Left lung (tissue), 4 donors: ENCODE measurements at regions not wholly inside any gene's neighbourhood (a gene's known extent, or its start where the extent isn't known, plus 50 kb on each side); places are given as distances from the start of the nearest gene placed in this dataset.
A peak's percentile ranks its signal among the peaks of the same experiment; 100 is the strongest.

ENCODE experiments used
- ATAC-seq: fragments of 200-7000 bp; cut with Tn5 transposase; one replicate; pipeline ENCODE4 v1.9.1; 2020; ENCODE audit warnings: moderate library complexity
- DNase-seq, 4 donors: peaks; one replicate each; pipeline ENCODE4 v3.0.0-alpha.2; 2013 to 2020
- H3K27ac ChIP-seq, 2 donors: fragments of 200-600 bp; sonication (generic) in 1 of 2; one replicate each; pipeline versions ENCODE4 v1.5.0 to v1.8.0; 2020 to 2021
- H3K27me3 ChIP-seq, 2 donors: fragments of 200-600 bp; sonication (generic) in 1 of 2; one replicate each; pipeline versions ENCODE4 v1.5.0 to v1.8.0; 2020 to 2021
- H3K36me3 ChIP-seq, 2 donors: fragments of 200-600 bp; sonication (generic) in 1 of 2; one replicate each; pipeline versions ENCODE4 v1.5.0 to v1.8.0; 2020 to 2021
- H3K4me1 ChIP-seq, 2 donors: fragments of 200-600 bp; one replicate each; pipeline ENCODE4 v1.8.0; 2021
- H3K4me3 ChIP-seq, 2 donors: fragments of 200-600 bp; sonication (generic) in 1 of 2; one replicate each; pipeline versions ENCODE4 v1.5.0 to v1.8.0; 2020 to 2021; ENCODE audit warnings: mild to moderate bottlenecking in 1 of 2
- H3K9me3 ChIP-seq, 2 donors: fragments of 200-600 bp; sonication (generic) in 1 of 2; one replicate each; pipeline versions ENCODE4 v1.5.0 to v1.8.0; 2020 to 2021
- intact Hi-C, 2 donors: fragments of 100-400 bp; cut with DNase I; formaldehyde crosslinking; loops; one replicate each; pipeline versions ENCODE4 v1.11.2 to v1.14.2; 2022
- TF ChIP-seq, protein P1 (sequence below), 2 donors: fragments of 200-600 bp; sonication (generic) in 1 of 2; IDR thresholded peaks; one replicate each; pipeline versions ENCODE4 v1.5.0 to v1.8.0; 2021; ENCODE audit warnings: antibody characterized with exemption in 2 of 2
- donor health status: DM: no; HTN: yes; CAD: no.
- donor health status: DM: no; HTN: no; CAD: no.

DNA sequence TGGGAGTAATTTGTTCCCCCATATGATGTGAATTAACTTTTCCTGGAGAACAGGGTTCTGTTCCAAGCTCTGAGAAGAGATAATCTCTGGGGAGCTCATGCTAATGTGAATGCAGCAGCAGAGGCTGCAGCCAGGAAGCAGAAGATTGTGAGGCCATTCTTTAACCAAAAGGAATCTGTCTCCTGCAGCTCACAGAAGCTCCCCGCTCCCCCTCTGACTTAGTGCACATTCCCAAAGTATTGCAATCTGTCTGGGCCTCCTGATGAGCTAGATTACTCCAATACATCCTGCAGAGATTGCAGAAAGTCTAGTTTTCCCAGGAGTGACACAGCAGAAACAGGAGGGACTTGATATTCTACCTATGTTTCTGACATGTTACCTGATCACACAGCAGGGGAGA, 420.6 kb upstream of the FAT3 start:
- H3K27me3 ChIP-seq, result no peaks in the 10 kb centered on the region
- no peak overlapping the region for H3K27ac ChIP-seq
- H3K4me1 ChIP-seq, result no peaks in the 10 kb centered on the region
- TF ChIP-seq, protein P1, sequence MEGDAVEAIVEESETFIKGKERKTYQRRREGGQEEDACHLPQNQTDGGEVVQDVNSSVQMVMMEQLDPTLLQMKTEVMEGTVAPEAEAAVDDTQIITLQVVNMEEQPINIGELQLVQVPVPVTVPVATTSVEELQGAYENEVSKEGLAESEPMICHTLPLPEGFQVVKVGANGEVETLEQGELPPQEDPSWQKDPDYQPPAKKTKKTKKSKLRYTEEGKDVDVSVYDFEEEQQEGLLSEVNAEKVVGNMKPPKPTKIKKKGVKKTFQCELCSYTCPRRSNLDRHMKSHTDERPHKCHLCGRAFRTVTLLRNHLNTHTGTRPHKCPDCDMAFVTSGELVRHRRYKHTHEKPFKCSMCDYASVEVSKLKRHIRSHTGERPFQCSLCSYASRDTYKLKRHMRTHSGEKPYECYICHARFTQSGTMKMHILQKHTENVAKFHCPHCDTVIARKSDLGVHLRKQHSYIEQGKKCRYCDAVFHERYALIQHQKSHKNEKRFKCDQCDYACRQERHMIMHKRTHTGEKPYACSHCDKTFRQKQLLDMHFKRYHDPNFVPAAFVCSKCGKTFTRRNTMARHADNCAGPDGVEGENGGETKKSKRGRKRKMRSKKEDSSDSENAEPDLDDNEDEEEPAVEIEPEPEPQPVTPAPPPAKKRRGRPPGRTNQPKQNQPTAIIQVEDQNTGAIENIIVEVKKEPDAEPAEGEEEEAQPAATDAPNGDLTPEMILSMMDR (IDR thresholded peaks at IDR 0.05), result no peak
- DNase-seq (peak in 2 of 4 donors; percentile 57 to 70), ATAC-seq (no peak)
- H3K36me3 ChIP-seq, result no peaks in the 10 kb centered on the region
- no peaks in the 10 kb centered on the region for H3K9me3 ChIP-seq
- intact Hi-C loops, result no loop called here
- no peak overlapping the region for H3K4me3 ChIP-seq

DNA sequence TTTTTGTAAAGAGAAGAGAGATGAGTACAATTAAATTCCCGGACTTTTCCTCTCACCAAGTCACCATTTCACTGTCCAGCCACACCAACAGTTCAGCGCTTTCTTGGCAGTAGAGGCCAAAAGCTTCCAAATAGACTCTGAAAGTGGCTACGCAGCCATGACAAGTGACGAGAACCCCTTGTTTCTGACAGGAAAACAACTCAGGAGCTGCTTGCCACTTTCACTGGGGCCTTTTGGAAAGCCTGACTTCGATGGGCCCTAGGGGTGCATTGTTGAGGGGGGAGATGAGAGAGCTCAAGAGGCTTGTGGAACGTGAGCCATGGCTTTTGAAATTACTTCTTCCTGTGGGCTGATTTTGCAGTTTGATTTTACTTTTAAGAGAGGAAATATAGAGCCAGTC, 422.1 kb upstream of the FAT3 start:
- H3K9me3 ChIP-seq, result no peaks in the 10 kb centered on the region
- H3K27ac ChIP-seq, result no peak overlapping the region
- no peaks in the 10 kb centered on the region for H3K27me3 ChIP-seq
- H3K4me1 ChIP-seq, result no peaks in the 10 kb centered on the region
- no peaks in the 10 kb centered on the region for H3K36me3 ChIP-seq
- ATAC-seq (peak; percentile 53), DNase-seq (peak in 1 of 4 donors; percentile 32)
- intact Hi-C loops, result no loop called here
- no peak overlapping the region for H3K4me3 ChIP-seq
- TF ChIP-seq, protein P1 (IDR thresholded peaks at IDR 0.05), result no peak

DNA sequence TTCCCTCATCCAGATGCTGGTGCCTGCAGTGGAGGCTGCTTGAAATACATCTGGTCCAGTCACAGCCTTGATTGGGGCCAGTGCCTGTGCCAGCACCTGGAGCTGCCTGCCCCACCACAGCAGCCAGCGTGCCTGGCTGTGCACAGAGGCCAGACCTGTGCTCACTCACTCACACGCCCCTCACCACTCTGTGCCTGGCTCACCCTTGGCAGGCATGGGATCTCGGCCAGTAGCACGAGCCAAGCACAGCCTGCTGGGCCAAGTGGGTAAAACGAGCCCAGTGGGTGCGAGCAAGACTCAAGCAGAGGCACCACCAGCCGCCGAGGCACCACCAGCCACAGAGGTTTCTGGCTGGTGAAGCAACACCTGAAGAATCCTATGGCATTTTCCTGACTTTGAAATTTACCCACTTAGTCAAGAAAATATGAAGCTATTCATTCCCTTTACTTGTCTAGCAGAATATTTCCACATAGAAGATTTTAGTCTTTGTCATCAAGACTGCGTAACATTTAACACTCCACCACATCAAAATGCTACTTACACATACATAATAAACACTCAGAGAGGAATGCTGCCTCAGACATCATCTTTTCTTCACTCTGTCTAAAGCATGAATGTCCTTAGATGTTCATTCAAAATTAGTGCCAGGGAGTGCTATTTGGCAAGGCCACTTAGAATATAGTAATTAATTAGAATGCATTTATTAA, 424.3 kb upstream of the FAT3 start:
- Histone ChIP-seq H3K27me3 (no peaks in the 10 kb centered on the region), H3K4me3 (no peak overlapping the region), H3K36me3 (no peaks in the 10 kb centered on the region), H3K9me3 (no peaks in the 10 kb centered on the region), H3K27ac (no peak overlapping the region), H3K4me1 (no peaks in the 10 kb centered on the region)
- intact Hi-C loops, result no loop called here
- ATAC-seq (no peak), DNase-seq (peak in 1 of 4 donors; percentile 67)
- TF ChIP-seq, protein P1 (IDR thresholded peaks at IDR 0.05), result no peak

DNA sequence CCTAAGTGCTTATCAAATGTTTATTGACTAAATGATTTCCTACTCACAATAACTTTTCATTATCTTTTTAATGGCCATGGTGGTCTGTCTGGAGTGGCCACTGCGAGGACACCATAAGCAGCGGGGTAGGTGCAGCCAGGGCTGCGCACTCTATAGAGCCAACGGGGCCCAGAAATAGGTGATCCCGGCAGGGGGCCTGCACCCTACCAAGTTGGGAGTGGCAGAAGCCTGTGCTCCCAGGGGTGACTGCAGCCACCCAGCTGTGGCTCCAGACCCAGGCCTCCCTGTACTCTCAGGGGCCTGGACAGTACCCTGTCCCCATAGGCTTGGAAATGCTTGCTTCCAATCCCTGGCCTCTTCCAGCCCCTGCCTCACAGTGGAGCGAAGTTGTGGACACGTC, 426.4 kb upstream of the FAT3 start:
- Histone ChIP-seq H3K27me3 (no peaks in the 10 kb centered on the region), H3K27ac (no peak overlapping the region), H3K4me3 (no peak overlapping the region), H3K9me3 (no peaks in the 10 kb centered on the region), H3K4me1 (no peaks in the 10 kb centered on the region), H3K36me3 (no peaks in the 10 kb centered on the region)
- TF ChIP-seq, protein P1 (IDR thresholded peaks at IDR 0.05), result no peak
- intact Hi-C loops, result no loop called here
- DNase-seq (no peak), ATAC-seq (no peak)

DNA sequence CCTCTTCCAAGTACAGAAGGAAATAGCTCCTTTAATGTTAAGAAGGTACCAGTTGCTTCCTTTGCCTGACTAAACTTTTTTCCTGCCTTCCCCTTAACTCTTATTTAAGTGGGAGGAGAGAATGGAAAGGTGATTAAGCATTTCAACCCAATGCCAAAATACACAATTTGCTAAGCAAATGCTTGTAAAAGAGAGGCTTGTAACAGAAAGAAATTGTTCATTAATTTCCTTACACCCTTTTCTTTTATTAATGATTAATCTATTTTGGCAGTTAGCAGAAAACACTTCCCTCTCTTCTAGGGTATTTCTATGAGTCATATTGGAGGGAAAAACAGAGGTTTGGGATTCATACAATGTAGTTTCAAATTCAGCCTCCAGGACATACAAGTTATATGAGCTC, 427.6 kb upstream of the FAT3 start:
- no peaks in the 10 kb centered on the region for H3K4me1 ChIP-seq
- ATAC-seq, result peak; percentile 83
- H3K36me3 ChIP-seq, result no peaks in the 10 kb centered on the region
- peak in 1 of 4 donors; percentile 30 for DNase-seq
- TF ChIP-seq, protein P1 (IDR thresholded peaks at IDR 0.05), result no peak
- no peak overlapping the region for H3K4me3 ChIP-seq
- intact Hi-C loops, result no loop called here
- H3K27me3 ChIP-seq, result no peaks in the 10 kb centered on the region
- H3K9me3 ChIP-seq, result no peaks in the 10 kb centered on the region
- no peak overlapping the region for H3K27ac ChIP-seq
